GM23338 (cell line): ENCODE measurements at regions not wholly inside any gene's neighbourhood (a gene's known extent, or its start where the extent isn't known, plus 50 kb on each side); places are given as distances from the start of the nearest gene placed in this dataset.

ENCODE experiments used
- ATAC-seq: fragments of 200-7000 bp; cut with Tn5 transposase; 3 replicates; pipeline ENCODE4 v1.9.1; 2020
- DNase-seq: peaks from one replicate; pipeline ENCODE4 v3.0.0-alpha.2; 2015; ENCODE audit warnings: low spot score
- H2AFZ ChIP-seq: fragments of 200-600 bp; sonication (generic); 2 replicates; pipeline ENCODE4 v1.8.0; 2016; ENCODE audit warnings: antibody characterized with exemption, mild to moderate bottlenecking, moderate library complexity
- H3F3A ChIP-seq: fragments of 200-600 bp; sonication (generic); replicated peaks from 2 replicates; pipeline ENCODE4 v1.8.0; 2017; ENCODE audit warnings: antibody characterized with exemption, mixed run types, low read depth
- H3K27ac ChIP-seq: fragments of 200-600 bp; sonication (generic); 2 replicates; pipeline ENCODE4 v1.6.1; 2016; ENCODE audit warnings: low read depth
- H3K27me3 ChIP-seq: fragments of 200-600 bp; sonication (generic); 2 replicates; pipeline ENCODE4 v1.8.0; 2016; ENCODE audit warnings: mild to moderate bottlenecking, mixed run types, moderate library complexity; ENCODE audit not compliant: insufficient read depth
- H3K36me3 ChIP-seq: fragments of 200-600 bp; sonication (generic); 2 replicates; pipeline ENCODE4 v1.8.0; 2016; ENCODE audit warnings: mild to moderate bottlenecking; ENCODE audit not compliant: insufficient read depth
- H3K4me1 ChIP-seq: fragments of 200-600 bp; sonication (generic); 2 replicates; pipeline ENCODE4 v1.8.0; 2016; ENCODE audit warnings: mild to moderate bottlenecking, moderate library complexity; ENCODE audit not compliant: insufficient read depth
- H3K4me2 ChIP-seq: fragments of 200-600 bp; sonication (generic); 2 replicates; pipeline ENCODE4 v1.7.1; 2017; ENCODE audit warnings: mixed run types
- H3K4me3 ChIP-seq: fragments of 200-600 bp; sonication (generic); 2 replicates; pipeline ENCODE4 v1.6.1; 2016; ENCODE audit warnings: mixed run types
- H3K79me2 ChIP-seq: fragments of 200-600 bp; sonication (generic); replicated peaks from 2 replicates; pipeline ENCODE4 v1.8.0; 2017; ENCODE audit warnings: mild to moderate bottlenecking; ENCODE audit not compliant: insufficient read depth
- H3K9me2 ChIP-seq: fragments of 200-600 bp; sonication (generic); 2 replicates; pipeline ENCODE4 v1.8.0; 2017; ENCODE audit not compliant: insufficient read depth
- H4K20me1 ChIP-seq: fragments of 200-600 bp; sonication (generic); replicated peaks from 2 replicates; pipeline ENCODE4 v1.8.0; 2017; ENCODE audit warnings: mild to moderate bottlenecking; ENCODE audit not compliant: insufficient read depth
- H3K27ac Mint-ChIP-seq: 2 replicates; pipeline ENCODE4 v1.8.0; 2020; ENCODE audit warnings: inconsistent platforms, mild to moderate bottlenecking, moderate library complexity, mixed read lengths
- H3K27me3 Mint-ChIP-seq: 3 replicates; pipeline ENCODE4 v1.8.0; 2022; ENCODE audit warnings: low read depth, mild to moderate bottlenecking, moderate library complexity, mixed read lengths, inconsistent platforms; ENCODE audit not compliant: insufficient read depth, poor library complexity
- H3K36me3 Mint-ChIP-seq: 3 replicates; pipeline ENCODE4 v1.8.0; 2021; ENCODE audit warnings: low read depth, mild to moderate bottlenecking, inconsistent platforms, moderate library complexity, mixed read lengths
- H3K4me1 Mint-ChIP-seq: 3 replicates; pipeline ENCODE4 v1.8.0; 2020; ENCODE audit warnings: mild to moderate bottlenecking, inconsistent platforms, mixed read lengths
- H3K4me3 Mint-ChIP-seq: 3 replicates; pipeline ENCODE4 v1.8.0; 2021; ENCODE audit warnings: moderate library complexity, mild to moderate bottlenecking, inconsistent platforms, mixed read lengths
- H3K9me3 Mint-ChIP-seq: 3 replicates; pipeline ENCODE4 v1.8.0; 2020; ENCODE audit warnings: moderate library complexity, mild to moderate bottlenecking, inconsistent platforms, mixed read lengths
- CREB1 ChIP-seq: fragments of 250-450 bp; sonication (Bioruptor Pico); IDR thresholded peaks from 2 replicates; pipeline ENCODE4 v1.5.0; 2020; ENCODE audit warnings: low read depth, mild to moderate bottlenecking, moderate library complexity
- EZH2 ChIP-seq: fragments of 200-600 bp; sonication (generic); IDR thresholded peaks from one replicate; pipeline ENCODE4 v1.8.0; 2017; ENCODE audit warnings: antibody characterized with exemption, mild to moderate bottlenecking, low read depth; ENCODE audit not compliant: unreplicated experiment
- EZH2phosphoT487 ChIP-seq: fragments of 200-600 bp; sonication (generic); IDR thresholded peaks from one replicate; pipeline ENCODE4 v1.8.1; 2018; ENCODE audit warnings: antibody characterized with exemption; ENCODE audit not compliant: unreplicated experiment
- JUNB ChIP-seq: IDR thresholded peaks from one replicate; pipeline ENCODE4 v1.6.1; 2016; ENCODE audit warnings: antibody characterized with exemption; ENCODE audit not compliant: unreplicated experiment
- NANOG ChIP-seq: IDR thresholded peaks from 2 replicates; pipeline ENCODE4 v1.6.1; 2016; ENCODE audit warnings: antibody characterized with exemption, borderline replicate concordance
- ZNF114 ChIP-seq: fragments of 250-450 bp; sonication (Bioruptor Pico); IDR thresholded peaks from 2 replicates; pipeline ENCODE4 v1.5.0; 2020; ENCODE audit warnings: mild to moderate bottlenecking, moderate library complexity
- ZNF331 ChIP-seq: fragments of 250-450 bp; sonication (Bioruptor Pico); IDR thresholded peaks from 2 replicates; pipeline ENCODE4 v1.5.0; 2020; ENCODE audit warnings: low read depth, mild to moderate bottlenecking, moderate library complexity
- TF ChIP-seq, protein P1 (sequence below), 2 experiments: fragments of 200-600 bp in 1 of 2; sonication (generic) in 1 of 2; conservative IDR thresholded peaks; 2 replicates each; pipeline versions ENCODE4 v1.5.1 to v1.6.1; 2016 to 2017; ENCODE audit warnings: antibody characterized with exemption in 2 of 2, low read depth in 2 of 2, mild to moderate bottlenecking in 2 of 2, moderate library complexity in 1 of 2
- TF ChIP-seq, protein P2 (sequence below): IDR thresholded peaks from 2 replicates; pipeline ENCODE4 v1.6.1; 2016; ENCODE audit warnings: antibody characterized with exemption

GRCh38 chr2:23213196-23213595 is 171.8 kb upstream of the KLHL29 start:
- Mint-ChIP-seq H3K4me3 (no peak overlapping the region), H3K27ac (no peak overlapping the region)

DNA sequence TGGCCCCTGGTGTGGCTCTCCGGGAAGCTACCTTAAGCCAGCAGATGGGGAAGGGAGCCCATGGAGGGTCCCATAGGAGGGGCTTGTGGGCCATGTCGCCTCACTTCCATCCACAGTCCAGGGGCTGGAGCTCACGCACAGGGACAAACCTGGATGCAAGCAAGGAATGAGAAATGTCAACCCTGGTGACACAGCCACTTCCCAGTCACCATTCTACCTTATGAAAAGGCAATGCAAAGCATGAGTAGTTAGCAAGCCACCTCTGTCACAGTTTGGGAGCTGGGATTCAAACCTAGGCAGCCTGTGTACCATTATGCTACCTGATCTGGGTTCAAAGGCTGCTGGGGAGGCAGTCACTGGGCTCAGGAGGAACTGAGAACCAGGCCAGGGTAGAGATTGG is 170.0 kb upstream of the KLHL29 start:
- H3K4me3 ChIP-seq: no peak overlapping the region
- no peak for TF ChIP-seq EZH2phosphoT487
- H3K9me3 Mint-ChIP-seq: no peaks in the 10 kb centered on the region
- peaks cover 6% of the 10 kb centered on the region; the same call in 1 of the 2 replicates for H3K9me2 ChIP-seq
- H3K36me3 ChIP-seq: no peaks in the 10 kb centered on the region
- DNase-seq: no peak
- no peak overlapping the region for H3K4me2 ChIP-seq
- no peaks in the 10 kb centered on the region for H3F3A ChIP-seq
- no peak overlapping the region for H3K4me3 Mint-ChIP-seq
- no peak for ATAC-seq
- H3K4me1 ChIP-seq: no peaks in the 10 kb centered on the region
- H3K27me3 ChIP-seq: no peaks in the 10 kb centered on the region
- no peaks in the 10 kb centered on the region for H4K20me1 ChIP-seq
- H3K27me3 Mint-ChIP-seq: peaks cover 1% of the 10 kb centered on the region
- no peak overlapping the region for H2AFZ ChIP-seq
- no peak overlapping the region for H3K27ac ChIP-seq
- no peaks in the 10 kb centered on the region for H3K4me1 Mint-ChIP-seq
- H3K27ac Mint-ChIP-seq: no peak overlapping the region
- H3K79me2 ChIP-seq: no peaks in the 10 kb centered on the region
- no peaks in the 10 kb centered on the region for H3K36me3 Mint-ChIP-seq

More at GRCh38 chr2:23213196-23213595, 171.8 kb upstream of the KLHL29 start:
- Histone ChIP-seq H4K20me1 (no peaks in the 10 kb centered on the region), H2AFZ (no peak overlapping the region), H3K79me2 (no peaks in the 10 kb centered on the region), H3K27me3 (no peaks in the 10 kb centered on the region), H3K36me3 (no peaks in the 10 kb centered on the region), H3K27ac (no peak overlapping the region), H3K4me3 (no peak overlapping the region), H3F3A (no peaks in the 10 kb centered on the region), H3K9me2 (peaks cover 6% of the 10 kb centered on the region; the same call in 1 of the 2 replicates), H3K4me1 (no peaks in the 10 kb centered on the region), H3K4me2 (no peak overlapping the region)
- no peaks in the 10 kb centered on the region for H3K4me1 Mint-ChIP-seq
- ATAC-seq (no peak), DNase-seq (no peak)
- no peaks in the 10 kb centered on the region for H3K9me3 Mint-ChIP-seq
- H3K27me3 Mint-ChIP-seq: peaks cover 1% of the 10 kb centered on the region
- no peaks in the 10 kb centered on the region for H3K36me3 Mint-ChIP-seq
- no peak for TF ChIP-seq NANOG
- TF ChIP-seq JUNB: no peak
- TF ChIP-seq ZNF331 (CRISPR knock-in tag): no peak
- no peak for TF ChIP-seq CREB1 (CRISPR knock-in tag)
- TF ChIP-seq, protein P1, sequence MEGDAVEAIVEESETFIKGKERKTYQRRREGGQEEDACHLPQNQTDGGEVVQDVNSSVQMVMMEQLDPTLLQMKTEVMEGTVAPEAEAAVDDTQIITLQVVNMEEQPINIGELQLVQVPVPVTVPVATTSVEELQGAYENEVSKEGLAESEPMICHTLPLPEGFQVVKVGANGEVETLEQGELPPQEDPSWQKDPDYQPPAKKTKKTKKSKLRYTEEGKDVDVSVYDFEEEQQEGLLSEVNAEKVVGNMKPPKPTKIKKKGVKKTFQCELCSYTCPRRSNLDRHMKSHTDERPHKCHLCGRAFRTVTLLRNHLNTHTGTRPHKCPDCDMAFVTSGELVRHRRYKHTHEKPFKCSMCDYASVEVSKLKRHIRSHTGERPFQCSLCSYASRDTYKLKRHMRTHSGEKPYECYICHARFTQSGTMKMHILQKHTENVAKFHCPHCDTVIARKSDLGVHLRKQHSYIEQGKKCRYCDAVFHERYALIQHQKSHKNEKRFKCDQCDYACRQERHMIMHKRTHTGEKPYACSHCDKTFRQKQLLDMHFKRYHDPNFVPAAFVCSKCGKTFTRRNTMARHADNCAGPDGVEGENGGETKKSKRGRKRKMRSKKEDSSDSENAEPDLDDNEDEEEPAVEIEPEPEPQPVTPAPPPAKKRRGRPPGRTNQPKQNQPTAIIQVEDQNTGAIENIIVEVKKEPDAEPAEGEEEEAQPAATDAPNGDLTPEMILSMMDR (conservative IDR thresholded peaks at IDR 0.05; ENCODE audit: low read depth in 2 of 2): no peak
- TF ChIP-seq, protein P2, sequence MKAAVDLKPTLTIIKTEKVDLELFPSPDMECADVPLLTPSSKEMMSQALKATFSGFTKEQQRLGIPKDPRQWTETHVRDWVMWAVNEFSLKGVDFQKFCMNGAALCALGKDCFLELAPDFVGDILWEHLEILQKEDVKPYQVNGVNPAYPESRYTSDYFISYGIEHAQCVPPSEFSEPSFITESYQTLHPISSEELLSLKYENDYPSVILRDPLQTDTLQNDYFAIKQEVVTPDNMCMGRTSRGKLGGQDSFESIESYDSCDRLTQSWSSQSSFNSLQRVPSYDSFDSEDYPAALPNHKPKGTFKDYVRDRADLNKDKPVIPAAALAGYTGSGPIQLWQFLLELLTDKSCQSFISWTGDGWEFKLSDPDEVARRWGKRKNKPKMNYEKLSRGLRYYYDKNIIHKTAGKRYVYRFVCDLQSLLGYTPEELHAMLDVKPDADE: no peak
- no peak for TF ChIP-seq ZNF114 (CRISPR knock-in tag)
- no peak for TF ChIP-seq EZH2
